Panc1 (cell line): ENCODE measurements at regions not wholly inside any gene's neighbourhood (a gene's known extent, or its start where the extent isn't known, plus 50 kb on each side); places are given as distances from the start of the nearest gene placed in this dataset.

Experiments
- POLR2AphosphoS5 ChIP-seq: IDR thresholded peaks from 2 replicates; pipeline ENCODE4 v1.6.1; 2012; ENCODE audit warnings: mild to moderate bottlenecking, low read depth, low read length, moderate library complexity
- TF ChIP-seq, protein P1 (sequence below): fragments of 450-650 bp; IDR thresholded peaks from 2 replicates; pipeline ENCODE4 v1.5.1; 2017; ENCODE audit warnings: mild to moderate bottlenecking

DNA sequence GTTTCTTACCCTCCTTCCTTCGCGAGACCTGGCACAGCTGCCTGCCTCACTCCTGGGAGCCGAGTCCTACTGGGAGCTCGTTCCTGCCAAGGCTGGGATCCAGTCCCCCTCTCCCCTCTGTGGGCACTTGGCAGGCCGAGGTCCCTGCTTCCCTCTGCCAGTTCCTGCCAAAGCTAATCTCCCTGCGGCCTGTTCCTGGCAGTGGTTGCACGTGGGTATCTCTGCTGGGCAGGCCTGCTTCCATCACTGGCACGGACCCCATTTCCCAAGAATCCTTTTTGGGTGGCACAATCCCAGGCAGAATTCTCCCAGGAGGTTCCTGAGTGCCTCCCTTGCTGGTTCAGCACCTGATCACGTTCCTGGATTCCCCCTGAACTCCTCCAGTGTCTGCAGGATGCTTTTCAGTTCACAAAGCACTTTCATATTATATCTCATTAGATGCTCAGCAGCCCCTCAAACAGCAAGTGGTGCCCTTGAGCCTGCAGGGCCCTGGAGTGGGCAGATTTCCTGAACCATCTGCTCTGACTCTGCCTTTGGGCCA is 96.5 kb downstream of the RRM1 start:
- TF ChIP-seq POLR2AphosphoS5, result no peak
- TF ChIP-seq, protein P1, sequence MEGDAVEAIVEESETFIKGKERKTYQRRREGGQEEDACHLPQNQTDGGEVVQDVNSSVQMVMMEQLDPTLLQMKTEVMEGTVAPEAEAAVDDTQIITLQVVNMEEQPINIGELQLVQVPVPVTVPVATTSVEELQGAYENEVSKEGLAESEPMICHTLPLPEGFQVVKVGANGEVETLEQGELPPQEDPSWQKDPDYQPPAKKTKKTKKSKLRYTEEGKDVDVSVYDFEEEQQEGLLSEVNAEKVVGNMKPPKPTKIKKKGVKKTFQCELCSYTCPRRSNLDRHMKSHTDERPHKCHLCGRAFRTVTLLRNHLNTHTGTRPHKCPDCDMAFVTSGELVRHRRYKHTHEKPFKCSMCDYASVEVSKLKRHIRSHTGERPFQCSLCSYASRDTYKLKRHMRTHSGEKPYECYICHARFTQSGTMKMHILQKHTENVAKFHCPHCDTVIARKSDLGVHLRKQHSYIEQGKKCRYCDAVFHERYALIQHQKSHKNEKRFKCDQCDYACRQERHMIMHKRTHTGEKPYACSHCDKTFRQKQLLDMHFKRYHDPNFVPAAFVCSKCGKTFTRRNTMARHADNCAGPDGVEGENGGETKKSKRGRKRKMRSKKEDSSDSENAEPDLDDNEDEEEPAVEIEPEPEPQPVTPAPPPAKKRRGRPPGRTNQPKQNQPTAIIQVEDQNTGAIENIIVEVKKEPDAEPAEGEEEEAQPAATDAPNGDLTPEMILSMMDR, result no peak
